Renal pelvis (tissue), 1 donor: ENCODE measurements at regions not wholly inside any gene's neighbourhood (a gene's known extent, or its start where the extent isn't known, plus 50 kb on each side); places are given as distances from the start of the nearest gene placed in this dataset.
A peak's percentile ranks its signal among the peaks of the same experiment; 100 is the strongest.

Source experiments
- DNase-seq: peaks from one replicate; pipeline ENCODE4 v3.0.0-alpha.2; 2013

DNA sequence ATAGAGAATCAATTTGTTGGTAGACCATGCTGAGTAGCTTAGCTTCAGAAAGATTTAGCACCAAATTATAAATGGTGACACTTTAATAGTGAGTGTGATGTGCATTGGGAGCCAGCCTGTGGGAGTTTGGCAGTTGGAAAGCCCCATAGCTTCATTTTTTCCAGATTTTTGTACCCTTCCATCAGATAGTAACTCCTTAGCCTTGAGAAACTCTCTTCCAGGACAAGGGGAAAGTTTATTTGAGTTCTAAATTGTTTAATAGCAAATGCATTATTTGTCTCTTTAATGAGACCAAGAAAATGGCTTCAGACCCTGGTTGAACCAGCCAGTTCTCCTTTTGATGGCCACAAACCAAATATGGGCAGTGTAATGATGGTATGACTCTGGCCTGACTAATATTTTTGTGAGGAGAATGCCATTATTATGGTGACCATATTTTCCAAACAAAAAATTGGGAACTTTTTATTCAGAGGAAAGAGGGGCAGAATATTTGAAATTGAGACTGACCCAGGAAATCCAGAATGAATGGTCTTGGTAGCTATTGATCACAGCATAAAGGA is 49.8 kb downstream of the PLCE1 start:
- no peak for DNase-seq

DNA sequence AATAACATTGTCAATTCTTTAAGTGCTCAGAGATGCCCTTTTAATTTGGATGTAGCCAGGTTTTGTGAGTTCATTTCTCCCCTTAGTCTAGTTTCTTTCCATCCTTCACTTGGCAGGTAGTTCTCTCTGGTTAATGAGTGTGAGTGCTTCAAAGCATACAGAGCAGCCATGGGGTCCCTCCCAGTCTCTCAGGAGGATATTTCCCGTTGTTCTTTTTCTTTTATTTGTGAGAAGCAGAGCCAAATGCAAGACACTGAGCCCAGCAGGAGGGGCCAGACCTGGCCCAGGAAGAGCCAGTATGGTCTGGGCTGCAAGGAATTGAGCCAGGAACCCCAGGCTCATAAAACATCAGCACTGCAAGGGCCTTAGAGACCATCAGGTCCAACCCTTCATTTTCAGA is 52.4 kb downstream of the PLCE1 start:
- DNase-seq: no peak

DNA sequence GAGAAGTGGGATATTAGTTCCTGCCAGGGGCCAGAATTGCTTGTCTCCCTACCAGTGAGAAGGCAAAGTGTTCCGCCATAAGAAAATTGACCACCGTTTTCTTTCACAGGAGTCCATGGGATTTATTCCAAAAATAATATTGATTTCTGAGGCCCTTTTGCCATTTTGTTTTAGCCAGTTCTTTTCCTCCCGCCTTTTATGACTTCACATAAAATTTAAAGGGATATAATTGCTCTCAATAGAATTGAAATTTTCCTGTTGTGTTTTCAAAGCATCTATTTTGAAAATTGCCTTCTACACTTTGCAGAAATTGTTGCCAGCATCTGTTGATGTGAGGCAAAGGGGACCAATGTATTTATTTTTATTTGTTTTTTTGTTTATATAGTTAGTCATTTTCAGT is 53.6 kb downstream of the PLCE1 start:
- no peak for DNase-seq

- no peak for DNase-seq
Observed at GRCh38 chr10:94049911-94050310, 56.2 kb downstream of the PLCE1 start.

DNA sequence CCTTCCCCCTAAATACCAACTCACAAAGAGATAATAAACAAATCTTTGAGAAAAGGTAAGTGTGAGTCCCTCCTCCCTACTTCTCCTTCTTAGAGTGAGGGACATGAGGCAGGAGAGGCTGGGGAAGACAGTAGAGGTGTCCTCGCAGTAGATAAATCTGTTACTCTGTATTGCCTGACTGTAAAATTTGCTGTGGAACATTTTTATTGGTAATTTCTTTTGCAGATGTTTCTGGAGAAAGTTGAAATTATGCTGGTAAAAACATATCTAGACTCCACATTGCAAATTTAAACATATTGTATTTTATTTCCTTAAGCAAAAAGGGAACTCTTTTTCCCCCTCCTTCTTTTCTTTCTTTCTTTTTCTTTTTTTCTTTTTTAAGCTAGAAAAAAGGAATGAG is 58.5 kb downstream of the PLCE1 start:
- no peak for DNase-seq

DNA sequence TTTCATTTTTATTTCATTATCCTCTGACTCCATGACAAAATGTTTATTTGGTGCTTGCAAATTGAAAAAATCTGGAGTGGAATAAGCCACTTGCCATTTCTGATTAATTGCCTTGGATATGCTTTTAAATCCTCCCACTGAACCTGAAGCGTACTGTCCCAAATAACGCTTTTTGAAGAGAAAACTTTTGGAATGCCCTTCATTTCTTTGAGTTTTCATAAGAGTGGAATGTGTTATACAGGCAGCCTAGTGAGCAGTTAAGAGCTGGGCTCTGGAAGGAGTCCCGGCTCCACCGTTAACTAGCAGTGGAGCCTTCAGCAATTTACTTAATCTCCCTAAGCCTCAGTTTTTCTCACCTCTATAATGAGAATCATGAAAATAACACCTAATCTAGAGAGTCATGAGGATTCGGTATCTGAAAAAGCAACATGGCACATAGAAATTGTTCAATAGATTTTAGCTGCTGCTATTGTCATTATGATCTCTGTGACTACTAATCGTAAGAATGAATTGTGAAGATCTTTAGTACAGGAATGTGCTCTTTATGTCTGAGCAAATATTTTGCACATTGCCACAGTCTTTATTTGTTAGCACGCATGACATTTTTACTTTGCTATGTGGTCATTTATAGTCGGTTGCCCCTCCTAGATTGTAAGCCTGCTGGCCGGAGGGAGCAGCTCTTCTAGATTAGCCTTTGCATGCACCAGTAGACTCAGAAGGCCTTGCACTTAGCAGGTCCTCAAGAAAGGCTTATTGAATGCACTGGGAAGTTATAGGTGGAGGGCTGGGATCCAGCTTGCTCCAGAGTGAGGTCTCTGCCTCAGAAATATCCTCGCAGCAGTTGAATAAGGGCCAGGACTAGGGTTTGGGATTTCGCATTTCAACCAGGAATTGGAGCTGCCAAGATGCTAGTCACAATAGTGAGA is 59.4 kb downstream of the PLCE1 start:
- no peak for DNase-seq

DNA sequence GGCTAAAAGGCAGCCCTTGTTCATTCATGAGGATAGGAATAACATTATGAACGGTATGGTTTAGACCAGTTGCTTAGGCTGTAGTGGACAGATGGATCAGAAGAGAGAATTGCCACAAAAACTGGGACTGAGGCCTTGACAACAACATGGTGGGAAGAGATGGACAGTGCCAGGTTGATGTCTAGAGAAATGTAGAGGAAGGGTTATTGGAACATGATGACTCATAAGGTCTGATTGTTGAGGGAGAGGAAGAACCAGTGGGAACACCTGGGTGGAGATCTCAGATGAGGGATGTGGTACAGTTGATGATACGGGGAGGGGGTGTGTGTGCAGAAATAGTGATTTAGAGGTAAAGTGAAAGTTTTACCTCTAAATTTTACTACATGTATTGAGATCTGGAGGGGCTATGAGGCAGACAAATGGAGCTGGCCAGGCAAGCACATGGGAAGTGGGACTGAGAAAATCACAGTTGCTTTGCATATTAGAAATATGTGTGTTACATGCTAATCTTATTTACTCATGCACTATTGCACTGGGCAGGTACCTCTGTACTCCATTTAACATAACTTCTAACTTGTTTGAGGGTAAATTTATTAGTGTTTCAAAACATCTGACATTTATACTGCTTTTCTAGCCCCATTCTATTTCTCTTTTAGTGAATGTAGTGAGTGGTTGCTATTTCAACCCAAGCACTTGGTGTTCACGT is 65.6 kb downstream of the PLCE1 start:
- no peak for DNase-seq

- DNase-seq: no peak
Observed at GRCh38 chr10:94061026-94061425, 67.3 kb downstream of the PLCE1 start.

- DNase-seq: no peak
Observed at GRCh38 chr10:94062611-94063010, 68.9 kb downstream of the PLCE1 start.

DNA sequence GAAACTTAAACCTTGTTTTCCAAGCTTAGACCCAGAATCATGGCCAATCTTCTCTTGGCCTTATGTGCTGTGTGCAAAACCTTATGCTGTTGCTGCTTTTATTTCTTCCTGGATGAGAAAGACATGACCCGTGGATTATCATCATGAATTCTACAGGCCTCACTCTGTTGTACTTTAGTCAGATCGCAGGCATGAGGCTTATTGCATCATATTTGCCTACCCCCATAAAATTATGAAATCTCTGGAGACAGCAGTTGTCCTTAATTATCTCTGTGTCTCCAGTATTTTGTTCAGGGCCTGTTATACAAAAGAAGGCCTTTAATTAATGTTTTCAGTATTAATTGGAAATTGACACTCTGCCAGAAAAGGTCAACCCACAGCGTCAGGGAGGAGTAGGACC is 71.6 kb downstream of the PLCE1 start:
- no peak for DNase-seq

DNA sequence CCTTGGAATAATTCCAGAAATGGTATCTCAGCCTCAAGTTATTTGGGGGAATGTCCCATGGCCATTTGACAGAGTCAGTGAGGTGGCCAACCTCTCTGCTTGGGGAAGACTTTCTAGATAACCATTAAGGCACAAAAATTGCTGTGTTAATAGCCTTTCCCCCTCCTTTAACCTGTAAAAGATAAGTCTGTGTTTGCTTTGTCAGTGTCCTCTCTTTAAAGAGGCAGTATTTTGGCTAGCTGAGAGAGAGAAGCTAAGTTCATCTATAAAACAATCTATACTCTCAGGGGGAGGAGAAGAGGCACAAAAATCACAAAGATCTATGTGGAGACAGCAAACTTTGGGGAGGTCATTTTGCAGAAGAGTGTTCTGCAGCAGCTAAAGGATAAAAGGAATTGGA is 72.1 kb downstream of the PLCE1 start:
- DNase-seq: no peak

DNA sequence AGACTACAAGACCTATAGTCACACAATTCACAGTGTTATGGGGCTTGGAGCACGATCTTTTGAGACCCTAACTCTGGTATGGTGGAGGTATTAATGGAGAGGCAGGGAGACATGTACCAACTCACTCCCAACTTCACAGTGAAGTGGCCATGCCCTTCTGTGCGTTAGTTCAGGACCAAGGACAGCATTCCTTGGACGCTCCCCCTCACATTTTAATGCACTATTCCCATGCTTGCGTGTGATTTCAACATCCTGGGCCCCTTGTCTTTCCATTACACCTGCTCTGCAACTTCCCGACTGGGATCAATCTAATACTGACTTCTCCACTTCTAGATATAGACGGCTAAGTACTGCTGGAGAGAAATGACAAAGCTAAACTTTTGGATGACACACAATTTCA is 72.7 kb downstream of the PLCE1 start:
- peak; percentile 71 for DNase-seq

- no peak for DNase-seq
Observed at GRCh38 chr10:94069884-94070283, 76.2 kb downstream of the PLCE1 start.

DNA sequence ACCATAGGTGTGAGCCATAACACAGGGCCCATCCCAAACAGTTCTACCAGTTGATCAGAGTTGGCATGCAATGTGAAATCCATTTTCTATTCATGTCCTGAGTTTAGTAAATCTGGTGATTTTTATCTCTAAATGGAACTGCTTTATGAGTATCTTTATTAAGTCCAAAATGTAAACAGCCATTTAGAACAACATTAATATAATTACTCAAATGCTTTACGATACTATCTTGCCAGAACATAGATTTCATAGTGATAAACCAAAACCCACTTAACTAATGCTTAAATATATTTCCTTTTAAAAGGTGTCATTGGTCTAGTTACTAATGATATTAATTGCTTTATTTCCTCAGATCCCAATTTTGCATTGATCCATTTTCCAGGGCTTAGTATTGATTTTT is 80.7 kb downstream of the PLCE1 start:
- no peak for DNase-seq

GRCh38 chr10:94075506-94075905 is 81.8 kb downstream of the PLCE1 start:
- no peak for DNase-seq

DNA sequence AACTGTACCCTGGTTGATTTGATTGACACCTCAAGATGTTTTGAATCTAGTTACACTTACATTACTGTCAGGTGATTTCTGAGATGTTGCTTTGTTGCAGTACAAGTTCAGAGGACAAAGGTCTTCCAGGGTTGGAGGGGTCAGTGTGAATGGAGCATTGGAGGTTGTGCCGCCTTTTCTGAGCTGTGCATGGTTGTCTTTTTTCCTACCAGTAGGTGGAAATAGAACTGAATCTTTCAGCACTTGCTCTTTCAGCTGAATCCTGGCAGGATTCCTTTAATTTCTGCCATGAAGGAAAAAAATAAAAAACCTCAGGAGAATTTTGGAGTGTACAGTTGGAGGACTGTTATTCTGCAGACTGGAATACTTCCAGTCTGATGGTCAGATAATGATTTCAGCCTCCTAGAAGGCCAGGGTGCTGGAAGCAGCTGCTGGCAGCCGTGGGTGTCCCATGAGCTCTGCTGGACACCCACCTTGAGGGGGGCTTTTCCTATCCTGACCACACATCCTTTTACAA is 82.7 kb downstream of the PLCE1 start:
- DNase-seq: peak; percentile 38

DNA sequence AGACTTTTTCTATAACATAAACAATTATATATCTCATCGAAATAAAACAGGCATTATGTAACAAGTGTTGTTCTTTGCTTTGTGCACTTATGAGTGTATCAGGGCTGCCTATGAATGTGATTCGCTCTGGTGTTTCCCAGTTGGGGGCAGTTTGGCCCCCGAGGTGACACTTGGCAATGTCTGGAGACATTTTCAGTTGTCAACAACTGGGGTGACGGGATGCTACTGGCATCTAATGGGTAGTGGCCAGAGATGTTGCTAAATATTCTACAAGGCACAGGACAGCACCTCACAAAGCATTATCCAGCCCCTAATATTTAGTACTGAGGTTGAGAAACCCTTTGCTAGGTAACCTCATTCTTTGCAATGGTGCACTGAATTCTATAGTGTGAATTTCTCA is 83.3 kb downstream of the PLCE1 start:
- no peak for DNase-seq

DNA sequence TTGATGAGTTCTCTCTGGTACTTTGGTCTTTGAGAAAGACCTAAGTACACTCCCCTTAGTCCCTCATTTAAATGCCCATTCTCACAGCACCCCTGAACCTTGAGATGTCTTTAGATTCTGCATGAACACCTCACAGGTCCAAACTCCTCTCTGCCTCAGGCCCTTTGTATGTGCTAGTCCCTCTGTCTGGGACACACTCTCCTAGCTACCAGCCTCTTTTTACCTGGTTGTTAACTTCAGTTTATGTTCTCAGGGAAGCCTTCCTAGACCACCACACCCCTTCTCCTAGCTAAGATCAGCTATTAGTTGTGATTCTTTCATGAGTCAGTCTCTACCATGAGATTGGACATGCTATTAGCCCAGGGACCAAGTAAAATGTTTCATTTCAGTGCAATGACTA is 86.4 kb downstream of the PLCE1 start:
- DNase-seq: no peak

DNA sequence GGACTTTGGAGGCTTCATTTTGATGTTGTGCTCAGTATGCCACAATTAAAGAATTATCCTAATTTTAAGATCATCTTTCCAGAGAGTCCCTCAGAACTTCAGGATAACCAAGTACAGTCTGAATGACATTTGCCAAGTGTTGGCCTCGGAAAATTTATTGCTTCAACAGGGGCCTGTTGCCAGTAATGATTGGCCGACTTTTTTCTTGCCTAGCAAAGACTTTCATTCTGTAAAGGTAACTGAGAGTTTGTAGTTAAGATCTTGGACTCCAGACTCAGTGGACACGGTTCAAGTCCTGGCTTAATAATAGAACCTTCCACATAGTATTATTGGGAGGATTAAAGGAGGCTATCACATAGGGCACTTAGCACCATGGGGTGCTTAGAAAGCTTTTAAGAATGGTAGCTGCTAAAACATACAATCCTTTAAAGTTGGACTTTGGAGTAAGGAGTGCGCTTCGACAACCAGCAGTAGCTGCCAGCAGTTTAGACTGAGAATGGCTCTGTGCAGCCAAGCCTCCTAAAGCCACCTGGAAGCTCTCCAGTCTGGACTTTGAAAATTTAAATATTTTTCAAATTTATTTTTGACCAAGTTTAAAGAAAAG is 90.0 kb downstream of the PLCE1 start:
- DNase-seq: no peak

DNA sequence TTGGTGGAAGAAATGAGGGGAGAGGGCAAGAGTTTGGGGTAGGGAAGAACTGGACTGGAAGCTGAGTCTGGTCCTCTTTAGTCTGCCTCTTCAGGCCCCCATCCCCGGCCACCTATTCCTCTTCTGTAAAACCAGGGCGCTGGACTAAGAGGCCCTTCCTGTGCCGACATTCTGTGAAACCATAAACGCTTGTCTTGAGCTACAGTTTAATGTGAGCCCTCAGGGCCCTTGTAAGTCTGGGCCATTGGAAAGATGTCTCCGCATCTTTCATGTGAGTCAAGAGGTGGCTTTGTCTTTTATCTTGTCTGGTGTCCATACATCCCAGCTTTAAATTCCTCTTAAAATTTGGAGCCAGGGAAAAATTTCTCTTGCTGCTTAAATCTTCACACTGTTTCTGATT is 90.6 kb downstream of the PLCE1 start:
- no peak for DNase-seq

GRCh38 chr10:94085288-94085687 is 91.6 kb downstream of the PLCE1 start:
- no peak for DNase-seq

DNA sequence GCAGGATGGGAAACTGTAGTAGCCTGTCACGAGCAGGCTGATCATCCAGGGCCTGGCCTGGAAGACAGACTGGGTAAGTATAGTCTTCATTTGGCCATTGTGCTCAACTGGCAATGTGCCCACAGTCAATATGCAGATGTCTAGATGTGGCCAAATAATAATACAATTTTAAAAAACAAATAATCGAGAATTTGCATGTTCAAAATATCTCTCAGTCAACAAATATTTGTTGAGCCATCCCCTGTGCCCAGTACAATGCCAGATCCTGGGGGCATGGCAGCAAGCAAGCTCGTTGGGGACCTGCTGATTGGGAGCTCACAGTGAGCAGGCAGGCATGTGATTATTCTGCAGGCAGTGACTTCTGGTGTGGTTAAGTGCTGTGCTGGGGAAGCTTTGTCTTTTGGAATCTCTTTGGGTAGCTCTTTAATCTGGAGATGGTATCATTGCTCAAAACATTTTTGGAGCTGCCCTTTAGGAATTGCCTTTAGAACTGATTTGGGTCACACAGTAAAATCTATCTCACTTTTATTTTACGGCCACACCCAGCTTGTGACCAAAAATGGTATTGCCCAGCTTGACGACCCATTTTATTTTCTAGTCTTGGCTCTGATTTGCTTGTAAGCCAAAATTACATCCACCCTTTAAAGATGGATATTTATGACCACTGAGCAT is 92.2 kb downstream of the PLCE1 start:
- no peak for DNase-seq
